Adrenal gland (tissue), 5 donors: ENCODE measurements at regions not wholly inside any gene's neighbourhood (a gene's known extent, or its start where the extent isn't known, plus 50 kb on each side); places are given as distances from the start of the nearest gene placed in this dataset.

Experiments used
- CTCF ChIP-seq, 6 experiments: fragments of 450-650 bp in 4 of 6; fragments of 200-600 bp in 2 of 6; sonication (generic) in 1 of 6; IDR thresholded peaks; 1 replicate in 5 of 6; 2 replicates in 1 of 6; pipeline versions ENCODE4 v1.5.1 to v1.8.0; 2016 to 2021; ENCODE audit warnings: antibody characterized with exemption in 6 of 6, mild to moderate bottlenecking in 2 of 6, moderate library complexity in 1 of 6
- POLR2A ChIP-seq, 2 donors: fragments of 450-650 bp; IDR thresholded peaks; one replicate each; pipeline ENCODE4 v1.6.1; 2017; ENCODE audit warnings: antibody characterized with exemption in 2 of 2, mild to moderate bottlenecking in 2 of 2, moderate library complexity in 1 of 2
- donor health status: DM: no; HTN: no; CAD: no.

- no peak for TF ChIP-seq CTCF (IDR thresholded peaks at IDR 0.05)
- no peak for TF ChIP-seq POLR2A (IDR thresholded peaks at IDR 0.05)
Measured at GRCh38 chr15:38842226-38842625, 277.6 kb upstream of the RASGRP1 start.
